CD14-positive monocyte (primary cell): ENCODE measurements at regions not wholly inside any gene's neighbourhood (a gene's known extent, or its start where the extent isn't known, plus 50 kb on each side); places are given as distances from the start of the nearest gene placed in this dataset.

Experiments
- DNase-seq, 3 donors: peaks; one replicate each; pipeline ENCODE4 v3.0.0-alpha.2; 2011 to 2022
- H2AFZ ChIP-seq: 2 replicates; pipeline ENCODE4 v1.6.0; 2012; ENCODE audit warnings: mild to moderate bottlenecking, low read depth, low read length, inconsistent platforms; ENCODE audit not compliant: insufficient read depth, poor library complexity, severe bottlenecking
- H3K27ac ChIP-seq, 2 donors: 1 replicate in 1 of 2; 2 replicates in 1 of 2; pipeline ENCODE4 v1.5.1; 2012 to 2013; ENCODE audit warnings: low read length in 2 of 2, control low read depth in 1 of 2, inconsistent platforms in 1 of 2, low read depth in 1 of 2, mild to moderate bottlenecking in 1 of 2
- H3K27me3 ChIP-seq, 2 donors: one replicate each; pipeline versions ENCODE4 v1.6.0 to v1.6.1; 2011 to 2013; ENCODE audit warnings: low read length in 2 of 2; ENCODE audit not compliant: control insufficient read depth in 2 of 2, insufficient read depth in 2 of 2
- H3K36me3 ChIP-seq, 2 donors: replicated peaks in 1 of 2; 1 replicate in 1 of 2; 2 replicates in 1 of 2; pipeline versions ENCODE4 v1.5.1 to v1.6.1; 2012 to 2013; ENCODE audit warnings: low read length in 2 of 2, control low read depth in 1 of 2, inconsistent platforms in 1 of 2, mild to moderate bottlenecking in 1 of 2; ENCODE audit not compliant: insufficient read depth in 2 of 2, control insufficient read depth in 1 of 2
- H3K4me1 ChIP-seq, 2 donors: 1 replicate in 1 of 2; 2 replicates in 1 of 2; pipeline versions ENCODE4 v1.5.1 to v1.6.1; 2012 to 2013; ENCODE audit warnings: low read length in 2 of 2, control low read depth in 1 of 2, inconsistent platforms in 1 of 2, mild to moderate bottlenecking in 1 of 2, moderate library complexity in 1 of 2; ENCODE audit not compliant: insufficient read depth in 2 of 2, control insufficient read depth in 1 of 2
- H3K4me2 ChIP-seq: replicated peaks from 2 replicates; pipeline ENCODE3; 2012; ENCODE audit warnings: low read length, moderate library complexity, mild to moderate bottlenecking; ENCODE audit not compliant: poor library complexity, severe bottlenecking; ENCODE audit errors: extremely low read depth
- H3K4me3 ChIP-seq, 3 experiments: fragments of 200-600 bp in 1 of 3; sonication (generic) in 1 of 3; replicated peaks in 1 of 3; 1 replicate in 2 of 3; 2 replicates in 1 of 3; pipeline ENCODE4 v1.5.1; 2011 to 2013; ENCODE audit warnings: low read length in 3 of 3, mild to moderate bottlenecking in 3 of 3, control low read depth in 2 of 3, low read depth in 2 of 3, inconsistent platforms in 1 of 3, moderate library complexity in 1 of 3
- H3K79me2 ChIP-seq: 2 replicates; pipeline ENCODE4 v1.6.0; 2012; ENCODE audit warnings: mild to moderate bottlenecking, control low read depth, inconsistent platforms, low read length, moderate library complexity; ENCODE audit not compliant: insufficient read depth
- H3K9ac ChIP-seq: 2 replicates; pipeline ENCODE4 v1.6.0; 2017; ENCODE audit warnings: low read length, mild to moderate bottlenecking; ENCODE audit not compliant: insufficient read depth, poor library complexity, severe bottlenecking
- H3K9me3 ChIP-seq, 2 donors: replicated peaks in 1 of 2; 1 replicate in 1 of 2; 2 replicates in 1 of 2; pipeline versions ENCODE4 v1.5.1 to v1.6.1; 2012 to 2013; ENCODE audit warnings: low read length in 2 of 2, control low read depth in 1 of 2; ENCODE audit not compliant: control insufficient read depth in 1 of 2, insufficient read depth in 1 of 2
- H4K20me1 ChIP-seq: 2 replicates; pipeline ENCODE4 v1.6.0; 2012; ENCODE audit warnings: mild to moderate bottlenecking, low read length, control low read depth, moderate library complexity; ENCODE audit not compliant: insufficient read depth
- H3K27ac Mint-ChIP-seq, 7 donors: one replicate each; pipeline ENCODE4 v1.8.0; 2020; ENCODE audit warnings: mild to moderate bottlenecking in 7 of 7, mixed read lengths in 7 of 7, moderate library complexity in 6 of 7, inconsistent platforms in 2 of 7
- H3K27me3 Mint-ChIP-seq, 3 donors: one replicate each; pipeline ENCODE4 v1.8.0; 2021 to 2022; ENCODE audit warnings: low read depth in 3 of 3, mild to moderate bottlenecking in 3 of 3, mixed read lengths in 3 of 3, moderate library complexity in 3 of 3, inconsistent platforms in 1 of 3
- H3K36me3 Mint-ChIP-seq, 2 donors: one replicate each; pipeline ENCODE4 v1.8.0; 2020; ENCODE audit warnings: mixed read lengths in 2 of 2, inconsistent platforms in 1 of 2, mild to moderate bottlenecking in 1 of 2
- H3K4me1 Mint-ChIP-seq: one replicate; pipeline ENCODE4 v1.8.0; 2020; ENCODE audit warnings: mild to moderate bottlenecking, mixed read lengths
- H3K4me3 Mint-ChIP-seq, 2 donors: one replicate each; pipeline ENCODE4 v1.8.0; 2020; ENCODE audit warnings: mild to moderate bottlenecking in 2 of 2, mixed read lengths in 2 of 2, moderate library complexity in 1 of 2
- H3K9me3 Mint-ChIP-seq, 7 donors: one replicate each; pipeline ENCODE4 v1.8.0; 2020 to 2022; ENCODE audit warnings: mixed read lengths in 7 of 7, mild to moderate bottlenecking in 6 of 7, moderate library complexity in 6 of 7, inconsistent platforms in 2 of 7
- WGBS: methylation state at CpG from one replicate; pipeline ENCODE4 v1.1.5; 2013; ENCODE audit warnings: missing lambda C conversion rate; ENCODE audit not compliant: insufficient coverage; 5-methylcytosine and 5-hydroxymethylcytosine counted together
- intact Hi-C, 2 donors: fragments of 100-400 bp; cut with micrococcal nuclease; formaldehyde crosslinking; loops; one replicate each; pipeline versions ENCODE4 v1.15.0 to v1.15.1; 2023
- TF ChIP-seq, protein P1 (sequence below): fragments of 200-600 bp; IDR thresholded peaks from one replicate; pipeline ENCODE4 v1.8.0; 2022; ENCODE audit warnings: antibody characterized with exemption, mild to moderate bottlenecking

DNA sequence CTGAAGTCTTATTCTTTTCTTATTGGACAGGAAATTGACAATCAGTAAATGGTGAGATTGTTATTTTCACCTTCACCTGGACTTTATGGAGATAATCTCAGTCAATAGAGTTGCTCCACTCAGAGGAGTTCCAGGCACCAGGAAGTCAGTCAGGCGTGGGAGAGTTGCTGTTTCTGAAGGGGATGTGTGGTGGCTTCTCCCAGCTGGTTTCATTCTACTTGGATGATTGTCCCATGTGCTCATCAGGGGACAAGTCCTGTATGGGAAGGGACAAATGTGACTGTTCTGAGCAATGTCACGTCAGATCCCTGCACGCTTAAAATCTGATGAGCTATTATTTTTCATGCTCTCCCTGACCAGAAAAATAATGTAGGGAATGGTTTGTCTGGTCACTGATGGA lies 222.5 kb upstream of the PITRM1 start:
- no peak overlapping the region for H3K4me2 ChIP-seq
- no peaks in the 10 kb centered on the region for H3K36me3 ChIP-seq
- H3K27me3 ChIP-seq = no peaks in the 10 kb centered on the region
- no peaks in the 10 kb centered on the region for H3K36me3 Mint-ChIP-seq
- no peak overlapping the region for H3K9ac ChIP-seq
- H4K20me1 ChIP-seq = no peaks in the 10 kb centered on the region
- H3K4me3 Mint-ChIP-seq = no peak overlapping the region
- no peak overlapping the region for H3K27ac ChIP-seq
- no peaks in the 10 kb centered on the region for H3K79me2 ChIP-seq
- WGBS = 93% methylated on average over 2 of the region's 3 CpGs
- intact Hi-C loops = no loop called here
- H3K9me3 ChIP-seq = peaks cover 0 to 4% of the 10 kb centered on the region in 2 donors
- no peaks in the 10 kb centered on the region for H3K4me1 ChIP-seq
- H2AFZ ChIP-seq = no peak overlapping the region
- no peak overlapping the region for H3K27ac Mint-ChIP-seq
- no peak for DNase-seq
- H3K4me1 Mint-ChIP-seq = no peaks in the 10 kb centered on the region
- H3K4me3 ChIP-seq = no peak overlapping the region
- TF ChIP-seq, protein P1, sequence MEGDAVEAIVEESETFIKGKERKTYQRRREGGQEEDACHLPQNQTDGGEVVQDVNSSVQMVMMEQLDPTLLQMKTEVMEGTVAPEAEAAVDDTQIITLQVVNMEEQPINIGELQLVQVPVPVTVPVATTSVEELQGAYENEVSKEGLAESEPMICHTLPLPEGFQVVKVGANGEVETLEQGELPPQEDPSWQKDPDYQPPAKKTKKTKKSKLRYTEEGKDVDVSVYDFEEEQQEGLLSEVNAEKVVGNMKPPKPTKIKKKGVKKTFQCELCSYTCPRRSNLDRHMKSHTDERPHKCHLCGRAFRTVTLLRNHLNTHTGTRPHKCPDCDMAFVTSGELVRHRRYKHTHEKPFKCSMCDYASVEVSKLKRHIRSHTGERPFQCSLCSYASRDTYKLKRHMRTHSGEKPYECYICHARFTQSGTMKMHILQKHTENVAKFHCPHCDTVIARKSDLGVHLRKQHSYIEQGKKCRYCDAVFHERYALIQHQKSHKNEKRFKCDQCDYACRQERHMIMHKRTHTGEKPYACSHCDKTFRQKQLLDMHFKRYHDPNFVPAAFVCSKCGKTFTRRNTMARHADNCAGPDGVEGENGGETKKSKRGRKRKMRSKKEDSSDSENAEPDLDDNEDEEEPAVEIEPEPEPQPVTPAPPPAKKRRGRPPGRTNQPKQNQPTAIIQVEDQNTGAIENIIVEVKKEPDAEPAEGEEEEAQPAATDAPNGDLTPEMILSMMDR = no peak
- H3K9me3 Mint-ChIP-seq = peaks cover 2 to 8% (median 3%) of the 10 kb centered on the region in 7 donors
- peaks cover 1 to 5% (median 3%) of the 10 kb centered on the region in 3 donors for H3K27me3 Mint-ChIP-seq

GRCh38 chr10:3393958-3394357 lies 221.4 kb upstream of the PITRM1 start:
- Histone ChIP-seq H3K27me3 (no peaks in the 10 kb centered on the region), H3K27ac (no peak overlapping the region), H4K20me1 (no peaks in the 10 kb centered on the region), H3K36me3 (no peaks in the 10 kb centered on the region), H2AFZ (no peak overlapping the region), H3K4me2 (no peak overlapping the region), H3K9me3 (peaks cover 0 to 4% of the 10 kb centered on the region in 2 donors), H3K79me2 (no peaks in the 10 kb centered on the region), H3K4me1 (no peaks in the 10 kb centered on the region), H3K4me3 (no peak overlapping the region), H3K9ac (no peak overlapping the region)
- Mint-ChIP-seq H3K27me3 (peaks cover 1 to 5% (median 3%) of the 10 kb centered on the region in 3 donors), H3K27ac (no peak overlapping the region), H3K4me3 (no peak overlapping the region), H3K4me1 (no peaks in the 10 kb centered on the region), H3K36me3 (no peaks in the 10 kb centered on the region), H3K9me3 (peaks cover 0 to 5% (median 3%) of the 10 kb centered on the region in 7 donors)
- no CpG with 5 or more reads among the region's 2 CpGs for WGBS
- TF ChIP-seq, protein P1 = no peak
- intact Hi-C loops = no loop called here
- DNase-seq = no peak
